ENCODE measurements at regions not wholly inside any gene's neighbourhood (a gene's known extent, or its start where the extent isn't known, plus 50 kb on each side); places are given as distances from the start of the nearest gene placed in this dataset.

- TF ChIP-seq ZBTB40 (IDR thresholded peaks at IDR 0.05; ENCODE audit: borderline replicate concordance) = no peak
- no peak for TF ChIP-seq EED (IDR thresholded peaks at IDR 0.05; ENCODE audit: low read depth)
- TF ChIP-seq SMC3 (IDR thresholded peaks at IDR 0.05; ENCODE audit: borderline replicate concordance, low read length) = no peak; the same call in 1 of the 2 replicates
- no peak for TF ChIP-seq NFYB (IDR thresholded peaks at IDR 0.05; ENCODE audit: insufficient read depth, low read depth, low read length)
- TF ChIP-seq DPF2 (IDR thresholded peaks at IDR 0.05) = 0 out of 2 replicates have a peak, but pooled peaks have one; percentile 91
- TF ChIP-seq ZZZ3 (IDR thresholded peaks at IDR 0.05; ENCODE audit: control insufficient read depth, insufficient read length, low read depth) = no peak
- no peak for TF ChIP-seq RELA (IDR thresholded peaks at IDR 0.05; ENCODE audit: borderline replicate concordance, partially characterized antibody)
- no peak for TF ChIP-seq NFYA (IDR thresholded peaks at IDR 0.05; ENCODE audit: borderline replicate concordance, low read depth, low read length)
- TF ChIP-seq SREBF2 (IDR thresholded peaks at IDR 0.05; ENCODE audit: low read length) = no peak
- TF ChIP-seq NKRF (conservative IDR thresholded peaks at IDR 0.05) = no peak
- TF ChIP-seq STAT1 (conservative IDR thresholded peaks at IDR 0.05) = no peak
- TF ChIP-seq SP1 (IDR thresholded peaks at IDR 0.05; ENCODE audit: low read depth, low read length) = no peak
- no peak for TF ChIP-seq PRDM15 (CRISPR knock-in tag; IDR thresholded peaks at IDR 0.05)
- TF ChIP-seq MYC (IDR thresholded peaks at IDR 0.05; ENCODE audit: insufficient read depth, insufficient read length, insufficient replicate concordance, low read length, severe bottlenecking) = no peak
- no peak for TF ChIP-seq ZNF622 (IDR thresholded peaks at IDR 0.05)
- no peak for TF ChIP-seq E2F4 (IDR thresholded peaks at IDR 0.05; ENCODE audit: low read depth, low read length)
- TF ChIP-seq PBX3 (IDR thresholded peaks at IDR 0.05; ENCODE audit: insufficient replicate concordance, low read depth, low read length) = peak; percentile 13
Observed at GRCh38 chr5:124920909-124921666, 174.6 kb upstream of the ZNF608 start (continued).

All from GM12878 (cell line).